Stomach (tissue), 4 donors: ENCODE measurements at regions not wholly inside any gene's neighbourhood (a gene's known extent, or its start where the extent isn't known, plus 50 kb on each side); places are given as distances from the start of the nearest gene placed in this dataset.

Experiments used
- EP300 ChIP-seq: sonication (generic); formaldehyde crosslinking; IDR thresholded peaks from one replicate; pipeline ENCODE4 v1.6.1; 2017; ENCODE audit warnings: antibody characterized with exemption
- POLR2A ChIP-seq, 4 donors: fragments of 450-650 bp; IDR thresholded peaks; one replicate each; pipeline ENCODE4 v1.6.1; 2016; ENCODE audit warnings: antibody characterized with exemption in 4 of 4, control low read depth in 2 of 4, mild to moderate bottlenecking in 1 of 4, moderate library complexity in 1 of 4
- POLR2AphosphoS5 ChIP-seq, 3 donors: sonication (generic); formaldehyde crosslinking; IDR thresholded peaks; one replicate each; pipeline ENCODE4 v1.6.1; 2016; ENCODE audit warnings: antibody characterized with exemption in 3 of 3
- TF ChIP-seq, protein P1 (sequence below), 7 experiments: fragments of 450-650 bp in 4 of 7; fragments of 200-600 bp in 3 of 7; sonication (generic) in 3 of 7; IDR thresholded peaks; one replicate each; pipeline ENCODE4 v1.5.1; 2016 to 2019; ENCODE audit warnings: antibody characterized with exemption in 7 of 7, control low read depth in 2 of 7, mild to moderate bottlenecking in 1 of 7

DNA sequence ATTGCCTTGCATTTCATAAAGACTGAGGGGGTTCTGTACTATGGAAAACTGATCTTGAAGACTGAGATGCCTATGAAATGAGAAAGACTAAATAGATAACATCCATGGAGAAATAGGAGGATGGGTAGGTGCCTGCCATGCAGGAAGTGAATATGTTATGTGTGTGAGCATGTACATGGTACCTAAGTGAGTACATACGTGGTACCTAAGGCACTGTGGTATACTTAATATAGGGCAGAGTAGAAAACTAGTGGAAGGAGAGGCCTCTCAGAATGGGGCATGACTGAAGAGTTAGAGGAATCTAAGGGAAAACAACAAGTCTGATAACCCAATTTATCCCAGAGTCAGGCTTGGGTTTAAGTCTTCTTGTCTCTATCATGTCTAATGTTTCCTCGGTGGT lies 161.8 kb upstream of the DCN start:
- TF ChIP-seq, protein P1, sequence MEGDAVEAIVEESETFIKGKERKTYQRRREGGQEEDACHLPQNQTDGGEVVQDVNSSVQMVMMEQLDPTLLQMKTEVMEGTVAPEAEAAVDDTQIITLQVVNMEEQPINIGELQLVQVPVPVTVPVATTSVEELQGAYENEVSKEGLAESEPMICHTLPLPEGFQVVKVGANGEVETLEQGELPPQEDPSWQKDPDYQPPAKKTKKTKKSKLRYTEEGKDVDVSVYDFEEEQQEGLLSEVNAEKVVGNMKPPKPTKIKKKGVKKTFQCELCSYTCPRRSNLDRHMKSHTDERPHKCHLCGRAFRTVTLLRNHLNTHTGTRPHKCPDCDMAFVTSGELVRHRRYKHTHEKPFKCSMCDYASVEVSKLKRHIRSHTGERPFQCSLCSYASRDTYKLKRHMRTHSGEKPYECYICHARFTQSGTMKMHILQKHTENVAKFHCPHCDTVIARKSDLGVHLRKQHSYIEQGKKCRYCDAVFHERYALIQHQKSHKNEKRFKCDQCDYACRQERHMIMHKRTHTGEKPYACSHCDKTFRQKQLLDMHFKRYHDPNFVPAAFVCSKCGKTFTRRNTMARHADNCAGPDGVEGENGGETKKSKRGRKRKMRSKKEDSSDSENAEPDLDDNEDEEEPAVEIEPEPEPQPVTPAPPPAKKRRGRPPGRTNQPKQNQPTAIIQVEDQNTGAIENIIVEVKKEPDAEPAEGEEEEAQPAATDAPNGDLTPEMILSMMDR (IDR thresholded peaks at IDR 0.05), result no peak
- TF ChIP-seq POLR2A (IDR thresholded peaks at IDR 0.05) (no peak), EP300 (no peak), POLR2AphosphoS5 (IDR thresholded peaks at IDR 0.05) (no peak)
